ENCODE measurements at regions not wholly inside any gene's neighbourhood (a gene's known extent, or its start where the extent isn't known, plus 50 kb on each side); places are given as distances from the start of the nearest gene placed in this dataset.
"Not testable (repeated sequence)": the region's sequence is repeated elsewhere in the genome, so short reads cannot be mapped to it uniquely, and the experiment has no call there.

GRCh38 chr7:152541892-152542291 is 106.1 kb upstream of the KMT2C start:
- no peak for DNase-seq

- not testable (repeated sequence) for DNase-seq
Measured at GRCh38 chr7:152539190-152539495, 103.3 kb upstream of the KMT2C start.

GRCh38 chr7:152538346-152539189 is 102.8 kb upstream of the KMT2C start:
- DNase-seq = not testable (repeated sequence)

- DNase-seq = no peak
Measured at GRCh38 chr7:152537639-152538038, 101.8 kb upstream of the KMT2C start.

GRCh38 chr7:152528612-152529011 is 92.8 kb upstream of the KMT2C start:
- no peak for DNase-seq

- DNase-seq = no peak
Measured at GRCh38 chr7:152527610-152528032, 91.8 kb upstream of the KMT2C start.

- DNase-seq = no peak
Measured at GRCh38 chr7:152523916-152524315, 88.1 kb upstream of the KMT2C start.

GRCh38 chr7:152522571-152523067 is 86.8 kb upstream of the KMT2C start:
- no peak for DNase-seq

GRCh38 chr7:152521420-152522337 is 85.9 kb upstream of the KMT2C start:
- DNase-seq = no peak

- DNase-seq = no peak
Measured at GRCh38 chr7:152520861-152521302, 85.1 kb upstream of the KMT2C start.

- no peak for DNase-seq
Measured at GRCh38 chr7:152519290-152519689, 83.5 kb upstream of the KMT2C start.

GRCh38 chr7:152516216-152516615 is 80.4 kb upstream of the KMT2C start:
- no peak for DNase-seq

GRCh38 chr7:152515266-152515950 is 79.6 kb upstream of the KMT2C start:
- not testable (repeated sequence) for DNase-seq

GRCh38 chr7:152514771-152515105 is 78.9 kb upstream of the KMT2C start:
- no peak for DNase-seq

- DNase-seq = no peak
Measured at GRCh38 chr7:152513861-152514770, 78.3 kb upstream of the KMT2C start.

- DNase-seq = peak; percentile 27
Measured at GRCh38 chr7:152512706-152513105, 76.9 kb upstream of the KMT2C start.

GRCh38 chr7:152511736-152512135 is 75.9 kb upstream of the KMT2C start:
- no peak for DNase-seq

- DNase-seq = no peak
Measured at GRCh38 chr7:152508701-152509100, 72.9 kb upstream of the KMT2C start.

- no peak for DNase-seq
Measured at GRCh38 chr7:152505606-152506005, 69.8 kb upstream of the KMT2C start.

- DNase-seq = no peak
Measured at GRCh38 chr7:152504816-152505215, 69.0 kb upstream of the KMT2C start.

GRCh38 chr7:152504367-152504766 is 68.6 kb upstream of the KMT2C start:
- no peak for DNase-seq

Data from central memory CD4-positive, alpha-beta T cell (primary cell).